ENCODE measurements at regions not wholly inside any gene's neighbourhood (a gene's known extent, or its start where the extent isn't known, plus 50 kb on each side); places are given as distances from the start of the nearest gene placed in this dataset.
"Not testable (repeated sequence)": the region's sequence is repeated elsewhere in the genome, so short reads cannot be mapped to it uniquely, and the experiment has no call there.

DNA sequence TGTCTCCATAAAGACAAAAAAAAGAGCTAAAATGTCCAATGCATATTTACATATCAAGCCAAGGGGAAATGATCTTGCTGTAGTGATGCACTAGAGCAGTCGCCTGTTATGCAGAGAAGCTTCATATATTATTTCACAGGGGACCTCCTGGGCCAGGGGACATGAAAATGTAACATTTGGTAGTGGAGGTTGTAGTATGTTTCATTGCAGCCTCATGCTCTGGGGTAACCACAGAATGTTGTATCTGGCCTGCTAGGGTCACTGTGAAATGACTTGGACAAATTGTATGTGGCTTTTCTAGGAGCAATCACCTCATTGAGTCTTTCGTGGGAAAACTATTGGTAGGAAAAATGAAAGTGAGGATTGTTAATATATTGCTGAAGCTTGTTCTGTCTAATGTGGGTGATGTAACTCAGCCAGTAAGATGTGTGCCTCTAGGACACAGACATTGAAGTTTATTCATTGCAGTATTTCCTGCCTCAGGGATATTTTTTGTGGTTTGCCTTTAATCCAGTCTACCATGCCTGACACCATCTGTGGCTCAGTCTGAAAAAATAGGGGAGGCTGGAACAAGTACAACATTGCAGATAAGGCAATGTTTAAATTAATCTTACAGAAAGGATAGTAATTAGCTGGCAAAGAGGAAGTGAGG is 430.8 kb upstream of the TNC start:
- Mint-ChIP-seq H3K9me3 (no peaks in the 10 kb centered on the region), H3K27me3 (peaks cover 8% of the 10 kb centered on the region), H3K4me1 (no peaks in the 10 kb centered on the region), H3K27ac (no peak overlapping the region), H3K4me3 (no peak overlapping the region), H3K36me3 (no peaks in the 10 kb centered on the region)
- ATAC-seq = no peak

DNA sequence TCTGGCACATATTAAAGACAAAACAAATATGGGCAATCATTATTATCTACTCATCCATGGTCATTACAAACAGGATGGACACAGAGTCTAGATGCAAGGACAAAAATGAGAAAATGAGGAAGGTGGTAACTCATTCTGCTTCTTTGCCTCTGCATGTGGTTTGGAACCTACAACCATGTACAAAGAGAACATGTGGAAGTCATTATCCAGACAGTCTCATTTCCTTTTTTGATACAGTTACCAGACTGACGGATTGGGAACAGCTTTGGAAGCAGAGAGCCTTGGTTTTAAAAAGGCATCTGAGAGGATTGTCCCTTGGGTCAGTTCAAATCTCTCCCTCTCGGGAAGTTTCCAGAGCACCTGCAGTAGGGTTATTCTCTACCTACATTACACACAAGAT is 433.4 kb upstream of the TNC start:
- no peak for ATAC-seq
- no peaks in the 10 kb centered on the region for H3K36me3 Mint-ChIP-seq
- peaks cover 8% of the 10 kb centered on the region for H3K9me3 Mint-ChIP-seq
- no peak overlapping the region for H3K27ac Mint-ChIP-seq
- H3K27me3 Mint-ChIP-seq = no peaks in the 10 kb centered on the region
- H3K4me1 Mint-ChIP-seq = no peaks in the 10 kb centered on the region
- no peak overlapping the region for H3K4me3 Mint-ChIP-seq

GRCh38 chr9:115553060-115553773 is 435.3 kb upstream of the TNC start:
- Mint-ChIP-seq H3K27me3 (peaks cover 14% of the 10 kb centered on the region), H3K4me1 (no peaks in the 10 kb centered on the region)
- ATAC-seq = no peak

DNA sequence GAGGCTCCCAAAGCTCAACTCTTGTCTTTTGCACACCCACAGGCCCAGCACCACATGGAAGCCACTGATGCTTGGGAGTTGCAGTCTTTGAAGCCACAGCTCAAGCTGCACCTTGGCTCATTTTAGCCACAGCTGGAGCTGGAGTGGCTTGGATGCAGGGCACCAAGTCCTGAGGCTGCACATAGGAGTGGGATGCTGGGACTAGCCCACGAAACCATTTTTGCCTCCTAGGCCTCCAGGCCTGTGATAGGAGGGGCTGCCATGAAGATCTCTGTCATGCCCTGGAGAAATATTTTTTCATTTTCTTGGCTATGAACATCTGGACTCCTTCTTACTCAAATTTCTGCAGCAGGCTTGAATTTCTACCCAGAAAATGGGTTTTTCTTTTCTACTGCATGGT is 438.5 kb upstream of the TNC start:
- H3K9me3 Mint-ChIP-seq = peaks cover 19% of the 10 kb centered on the region
- peaks cover 16% of the 10 kb centered on the region for H3K27me3 Mint-ChIP-seq
- H3K4me1 Mint-ChIP-seq = no peaks in the 10 kb centered on the region
- H3K36me3 Mint-ChIP-seq = no peaks in the 10 kb centered on the region
- H3K27ac Mint-ChIP-seq = no peak overlapping the region
- ATAC-seq = no peak
- H3K4me3 Mint-ChIP-seq = no peak overlapping the region

More at GRCh38 chr9:115553060-115553773, 435.3 kb upstream of the TNC start:
- Mint-ChIP-seq H3K9me3 (peaks cover 19% of the 10 kb centered on the region), H3K36me3 (no peaks in the 10 kb centered on the region), H3K4me3 (no peak overlapping the region), H3K27ac (no peak overlapping the region)

- no peaks in the 10 kb centered on the region for H3K36me3 Mint-ChIP-seq
- peaks cover 9% of the 10 kb centered on the region for H3K27me3 Mint-ChIP-seq
- H3K4me3 Mint-ChIP-seq = no peak overlapping the region
- no peaks in the 10 kb centered on the region for H3K9me3 Mint-ChIP-seq
- ATAC-seq = no peak
- no peak overlapping the region for H3K27ac Mint-ChIP-seq
- H3K4me1 Mint-ChIP-seq = no peaks in the 10 kb centered on the region
These were observed 457.2 kb upstream of the TNC start for GRCh38 chr9:115575147-115575546.

DNA sequence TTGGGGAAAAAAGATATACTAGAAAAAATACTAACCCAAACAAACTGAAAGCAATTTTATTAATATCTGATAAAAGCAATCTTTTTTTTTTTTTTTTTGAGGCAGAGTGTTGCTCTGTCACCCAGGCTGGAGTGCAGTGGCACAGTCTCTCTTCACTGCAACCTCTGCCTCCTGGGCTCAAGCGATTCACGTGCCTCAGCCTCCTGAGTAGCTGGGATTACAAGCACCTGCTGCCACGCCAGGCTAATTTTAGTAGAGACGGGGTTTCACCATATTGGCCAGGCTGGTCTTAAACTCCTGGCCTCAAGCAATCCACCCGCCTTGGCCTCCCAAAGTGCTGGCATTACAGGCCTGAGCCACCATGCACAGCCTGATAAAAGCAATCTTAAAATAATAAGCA is 467.5 kb upstream of the TNC start:
- H3K36me3 Mint-ChIP-seq, ATAC-seq, H3K9me3 Mint-ChIP-seq, H3K4me3 Mint-ChIP-seq, H3K4me1 Mint-ChIP-seq, H3K27ac Mint-ChIP-seq: not testable (repeated sequence)
- H3K27me3 Mint-ChIP-seq = peaks cover 20% of the 10 kb centered on the region

DNA sequence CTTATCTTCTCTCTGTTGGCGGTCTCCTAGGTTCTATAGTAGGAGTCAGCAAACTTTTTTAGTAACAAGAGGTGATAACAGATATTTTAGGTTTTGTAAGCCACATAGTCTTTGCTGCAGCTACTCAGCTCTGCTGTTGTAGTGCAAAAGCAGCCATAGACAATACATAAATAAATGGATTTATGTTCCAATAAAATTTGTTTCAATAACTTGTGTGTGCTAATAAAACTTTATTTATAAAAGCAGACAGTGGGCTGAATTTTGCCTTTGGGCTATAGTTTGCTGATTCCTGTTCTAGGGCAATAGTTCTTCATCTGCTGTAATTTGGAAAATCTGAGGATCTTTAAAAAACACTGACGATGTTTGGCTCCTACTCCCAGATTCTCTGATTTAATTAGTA is 469.4 kb upstream of the TNC start:
- no peak for ATAC-seq
- H3K9me3 Mint-ChIP-seq = peaks cover 3% of the 10 kb centered on the region
- no peak overlapping the region for H3K4me3 Mint-ChIP-seq
- no peaks in the 10 kb centered on the region for H3K36me3 Mint-ChIP-seq
- H3K27me3 Mint-ChIP-seq = peaks cover 8% of the 10 kb centered on the region
- no peak overlapping the region for H3K27ac Mint-ChIP-seq
- no peaks in the 10 kb centered on the region for H3K4me1 Mint-ChIP-seq

DNA sequence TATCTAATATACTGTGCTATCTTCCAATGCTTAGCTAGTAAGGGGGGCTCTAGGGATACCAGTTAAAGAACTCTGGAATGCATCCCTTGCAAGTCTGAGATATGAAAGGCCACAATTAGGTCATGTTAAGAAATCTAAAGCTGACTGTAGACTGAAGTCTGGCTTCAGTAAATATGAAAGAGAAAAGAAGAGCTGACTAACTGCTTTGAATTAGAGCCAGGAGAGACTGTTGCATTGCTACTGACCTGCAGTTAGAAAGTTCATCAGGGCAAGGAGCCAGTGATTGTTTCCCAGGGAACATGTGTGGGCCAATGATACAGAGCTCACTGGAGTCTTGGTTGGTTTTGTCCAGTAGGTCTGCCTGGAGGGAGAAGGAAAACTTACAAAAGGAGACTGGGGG is 472.1 kb upstream of the TNC start:
- no peak for ATAC-seq
- Mint-ChIP-seq H3K27me3 (peaks cover 10% of the 10 kb centered on the region), H3K36me3 (no peaks in the 10 kb centered on the region), H3K9me3 (peaks cover 3% of the 10 kb centered on the region), H3K4me1 (no peaks in the 10 kb centered on the region), H3K4me3 (no peak overlapping the region), H3K27ac (no peak overlapping the region)

GRCh38 chr9:115591584-115591984 is 473.6 kb upstream of the TNC start:
- Mint-ChIP-seq H3K36me3 (no peaks in the 10 kb centered on the region), H3K4me3 (no peak overlapping the region), H3K27ac (no peak overlapping the region), H3K9me3 (peaks cover 3% of the 10 kb centered on the region), H3K27me3 (peaks cover 26% of the 10 kb centered on the region), H3K4me1 (no peaks in the 10 kb centered on the region)
- ATAC-seq = no peak

GRCh38 chr9:115593587-115594091 is 475.7 kb upstream of the TNC start:
- Mint-ChIP-seq H3K4me1 (no peaks in the 10 kb centered on the region), H3K27me3 (peaks cover 35% of the 10 kb centered on the region), H3K9me3 (peaks cover 3% of the 10 kb centered on the region), H3K36me3 (no peaks in the 10 kb centered on the region), H3K4me3 (no peak overlapping the region), H3K27ac (no peak overlapping the region)
- no peak for ATAC-seq

GRCh38 chr9:115594557-115594956 is 476.6 kb upstream of the TNC start:
- Mint-ChIP-seq H3K27me3 (peaks cover 35% of the 10 kb centered on the region), H3K4me3 (no peak overlapping the region), H3K27ac (no peak overlapping the region), H3K9me3 (no peaks in the 10 kb centered on the region), H3K36me3 (no peaks in the 10 kb centered on the region), H3K4me1 (no peaks in the 10 kb centered on the region)
- ATAC-seq = no peak

- Mint-ChIP-seq H3K27ac (no peak overlapping the region), H3K4me3 (no peak overlapping the region), H3K27me3 (peaks cover 35% of the 10 kb centered on the region), H3K4me1 (no peaks in the 10 kb centered on the region), H3K36me3 (no peaks in the 10 kb centered on the region), H3K9me3 (no peaks in the 10 kb centered on the region)
- ATAC-seq = no peak
These were observed 478.2 kb upstream of the TNC start for GRCh38 chr9:115596021-115596745.

- Mint-ChIP-seq H3K27ac (no peak overlapping the region), H3K4me1 (no peaks in the 10 kb centered on the region), H3K9me3 (no peaks in the 10 kb centered on the region), H3K4me3 (no peak overlapping the region), H3K36me3 (no peaks in the 10 kb centered on the region), H3K27me3 (peaks cover 35% of the 10 kb centered on the region)
- ATAC-seq = no peak
These were observed 478.8 kb upstream of the TNC start for GRCh38 chr9:115596746-115597080.

GRCh38 chr9:115597330-115597895 is 479.5 kb upstream of the TNC start:
- no peaks in the 10 kb centered on the region for H3K9me3 Mint-ChIP-seq
- peaks cover 35% of the 10 kb centered on the region for H3K27me3 Mint-ChIP-seq
- no peak overlapping the region for H3K4me3 Mint-ChIP-seq
- ATAC-seq = no peak
- H3K4me1 Mint-ChIP-seq = no peaks in the 10 kb centered on the region
- H3K36me3 Mint-ChIP-seq = no peaks in the 10 kb centered on the region
- H3K27ac Mint-ChIP-seq = no peak overlapping the region

DNA sequence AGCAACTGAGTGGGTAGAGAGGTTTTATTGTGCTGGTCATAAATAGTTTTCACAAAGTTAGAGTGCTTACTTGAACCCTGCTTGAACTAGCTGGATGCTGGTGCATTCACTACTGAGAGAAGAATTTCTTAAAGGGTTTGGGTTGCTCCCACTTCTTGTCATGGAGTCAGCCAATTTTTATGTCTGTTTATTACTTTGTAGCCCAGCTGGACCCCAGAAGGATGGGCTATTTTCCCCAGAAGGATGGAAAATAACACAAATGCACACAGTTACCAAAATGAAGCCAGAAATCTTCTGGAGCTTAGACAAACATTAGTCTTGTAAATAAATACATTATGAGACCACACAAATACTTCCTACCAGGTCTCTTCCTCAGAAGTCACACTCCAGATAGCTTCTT is 480.8 kb upstream of the TNC start:
- Mint-ChIP-seq H3K4me3 (no peak overlapping the region), H3K27ac (no peak overlapping the region), H3K27me3 (peaks cover 35% of the 10 kb centered on the region), H3K9me3 (no peaks in the 10 kb centered on the region), H3K4me1 (no peaks in the 10 kb centered on the region), H3K36me3 (no peaks in the 10 kb centered on the region)
- ATAC-seq = no peak

Measured in stimulated activated memory B cell treated with anti-CD40 and anti-IgM and Interleukin-4, amounts not matched to agents 10 μg/mL and 1 μg/mL and 100 μg/mL, for 72 hours (primary cell).